ENCODE measurements at regions not wholly inside any gene's neighbourhood (a gene's known extent, or its start where the extent isn't known, plus 50 kb on each side); places are given as distances from the start of the nearest gene placed in this dataset.

GRCh38 chr18:56509656-56510055, 128.7 kb downstream of the TXNL1 start:
- Histone ChIP-seq H2BK20ac (ENCODE audit: low read length) (no peak overlapping the region), H4K20me1 (replicated peaks in 1 of 2; ENCODE audit: control insufficient read depth in 1 of 2, insufficient read depth in 2 of 2, low read length in 2 of 2) (no peaks in the 10 kb centered on the region), H4K8ac (ENCODE audit: extremely low read depth, insufficient read depth, low read length) (no peak overlapping the region), H3K56ac (replicated peaks; ENCODE audit: insufficient read length, low read depth, low read length) (no peak overlapping the region), H2BK120ac (replicated peaks; ENCODE audit: low read depth, low read length) (no peak overlapping the region), H4K5ac (ENCODE audit: insufficient read length, low read depth, low read length) (no peak overlapping the region), H3K9ac (replicated peaks in 1 of 4; ENCODE audit: extremely low read depth in 1 of 4, low read depth in 3 of 4, low read length in 3 of 4) (no peak overlapping the region), H3K27me3 (replicated peaks in 1 of 4; ENCODE audit: control insufficient read depth in 3 of 4, extremely low read depth in 1 of 4, insufficient read depth in 3 of 4, low read length in 3 of 4) (peaks cover 0 to 2% (median 0%) of the 10 kb centered on the region in 4 experiments; a peak in 1 of 7 replicates), H3K4me3 (ENCODE audit: extremely low read depth in 1 of 4, insufficient read depth in 2 of 4, low read depth in 3 of 4, low read length in 4 of 4) (no peak overlapping the region), H2BK5ac (ENCODE audit: low read depth, low read length) (no peak overlapping the region), H3K79me2 (ENCODE audit: control insufficient read depth in 1 of 2, insufficient read depth in 2 of 2, low read length in 2 of 2) (no peaks in the 10 kb centered on the region), H3K23me2 (ENCODE audit: low read depth, low read length) (no peaks in the 10 kb centered on the region), H3K36me3 (ENCODE audit: control insufficient read depth in 2 of 4, insufficient read depth in 4 of 4, low read length in 3 of 4) (no peaks in the 10 kb centered on the region), H4K91ac (replicated peaks; ENCODE audit: insufficient read length, low read length) (no peak overlapping the region), H3K23ac (ENCODE audit: insufficient read length) (no peak overlapping the region), H2BK12ac (ENCODE audit: low read depth, low read length) (no peak overlapping the region), H3K4ac (replicated peaks; ENCODE audit: insufficient read length, low read depth, low read length) (no peak overlapping the region), H2AFZ (ENCODE audit: low read length) (no peak overlapping the region), H3K9me3 (ENCODE audit: insufficient read depth in 2 of 2, low read depth in 1 of 2, low read length in 1 of 2) (no peaks in the 10 kb centered on the region), H3K79me1 (ENCODE audit: low read depth, low read length) (no peaks in the 10 kb centered on the region), H3K14ac (ENCODE audit: insufficient read length) (no peak overlapping the region), H2BK15ac (ENCODE audit: low read length) (no peak overlapping the region), H3K18ac (ENCODE audit: extremely low read depth, low read length) (no peak overlapping the region), H3K4me2 (ENCODE audit: insufficient read depth in 1 of 2, low read depth in 2 of 2, low read length in 2 of 2) (no peak overlapping the region), H2AK5ac (ENCODE audit: low read depth, low read length) (no peak overlapping the region), H3K4me1 (replicated peaks in 1 of 4; ENCODE audit: control insufficient read depth in 3 of 4, insufficient read depth in 4 of 4, low read length in 3 of 4) (peaks cover 0 to 4% (median 0%) of the 10 kb centered on the region in 4 experiments; a peak in 1 of 7 replicates), H3K27ac (ENCODE audit: low read depth, low read length) (no peak overlapping the region)
- no peak for FAIRE-seq
- DNase-seq (ENCODE audit: low read depth in 1 of 2, low spot score in 2 of 2) = no peak
- ChIA-PET POLR2A (ENCODE audit: partially characterized antibody) (no interaction called here), CTCF (ENCODE audit: partially characterized antibody) (interaction anchor here (0.5 to 1.5 kb wide), 2 partner anchors 13 to 1978 kb away, joined by 3 to 5 read pairs; no protein-coding TSS in a partner anchor)
- TF ChIP-seq BACH1 (IDR thresholded peaks at IDR 0.05; ENCODE audit: low read length) = no peak
- no peak for TF ChIP-seq JUND (IDR thresholded peaks at IDR 0.05; ENCODE audit: low read length)
- no peak for TF ChIP-seq ATF3 (IDR thresholded peaks at IDR 0.05; ENCODE audit: insufficient read depth, low read depth, low read length)
- no peak for TF ChIP-seq FOSL1 (IDR thresholded peaks at IDR 0.05; ENCODE audit: insufficient read depth, low read depth, low read length)
- TF ChIP-seq SUZ12 (IDR thresholded peaks at IDR 0.05; ENCODE audit: low read length) = no peak
- no peak for TF ChIP-seq TEAD4 (IDR thresholded peaks at IDR 0.05; ENCODE audit: low read depth, low read length)
- TF ChIP-seq HDAC6 (IDR thresholded peaks at IDR 0.05; ENCODE audit: low read depth, low read length) = no peak
- no peak for TF ChIP-seq YY1 (IDR thresholded peaks at IDR 0.05; ENCODE audit: low read depth, low read length)
- no peak for TF ChIP-seq MAX (IDR thresholded peaks at IDR 0.05)
- TF ChIP-seq CTCF (IDR thresholded peaks at IDR 0.05; ENCODE audit: control extremely low read depth in 1 of 3, insufficient read depth in 1 of 3, low read depth in 1 of 3, low read length in 3 of 3) = no peak
- 94% methylated on average over 3 of the region's 3 CpGs; no CpG with 5 or more reads in 1 of the 2 experiments for WGBS, 2 experiments (ENCODE audit: extremely low coverage in 1 of 2, insufficient coverage in 1 of 2, insufficient read length in 1 of 2, insufficient replicate concordance in 2 of 2, low coverage in 1 of 2, low lambda C conversion rate in 2 of 2, missing lambda C conversion rate in 1 of 2)

All from H1 (cell line).